ENCODE measurements at regions not wholly inside any gene's neighbourhood (a gene's known extent, or its start where the extent isn't known, plus 50 kb on each side); places are given as distances from the start of the nearest gene placed in this dataset.
A peak's percentile ranks its signal among the peaks of the same experiment; 100 is the strongest.

DNA sequence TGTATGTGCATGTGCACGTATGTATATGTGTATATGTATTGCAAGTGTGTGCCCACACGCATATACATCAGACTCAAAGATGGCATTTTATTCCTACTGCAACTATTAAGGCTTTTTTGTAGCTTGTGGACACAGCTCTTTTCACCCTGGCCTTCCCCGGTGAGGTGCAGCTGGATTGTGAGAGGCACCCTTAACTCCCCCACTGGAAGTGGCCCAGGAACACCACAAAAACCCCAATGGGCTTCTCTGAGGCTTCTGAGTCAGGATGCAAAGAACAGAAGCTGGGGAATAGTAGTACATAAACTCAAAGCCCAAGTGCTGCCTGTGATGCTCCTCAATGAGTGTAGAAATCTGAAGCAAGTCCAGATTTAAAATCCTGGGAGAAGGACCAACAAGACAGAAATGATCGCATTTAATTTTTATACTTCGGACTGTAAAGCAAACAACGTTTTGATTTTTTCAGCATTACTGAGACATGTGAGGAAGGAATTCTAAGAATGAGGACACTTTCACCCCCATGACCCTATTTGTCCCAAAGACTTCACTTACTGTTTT is 369.2 kb upstream of the MGMT start:
- peak in 1 of 2 donors; percentile 2 for DNase-seq (ENCODE audit: low spot score in 2 of 2)
- H3K4me3 ChIP-seq (ENCODE audit: low read depth, poor library complexity, severe bottlenecking), result no peak overlapping the region
- 82 to 84% methylated on average over 6 of the region's 6 CpGs for WGBS, 2 donors
- intact Hi-C loops (cut with DNase I; ENCODE audit: low total_unique reads), result no loop called here
- TF ChIP-seq POLR2A (IDR thresholded peaks at IDR 0.05), result no peak
- TF ChIP-seq, protein P1, sequence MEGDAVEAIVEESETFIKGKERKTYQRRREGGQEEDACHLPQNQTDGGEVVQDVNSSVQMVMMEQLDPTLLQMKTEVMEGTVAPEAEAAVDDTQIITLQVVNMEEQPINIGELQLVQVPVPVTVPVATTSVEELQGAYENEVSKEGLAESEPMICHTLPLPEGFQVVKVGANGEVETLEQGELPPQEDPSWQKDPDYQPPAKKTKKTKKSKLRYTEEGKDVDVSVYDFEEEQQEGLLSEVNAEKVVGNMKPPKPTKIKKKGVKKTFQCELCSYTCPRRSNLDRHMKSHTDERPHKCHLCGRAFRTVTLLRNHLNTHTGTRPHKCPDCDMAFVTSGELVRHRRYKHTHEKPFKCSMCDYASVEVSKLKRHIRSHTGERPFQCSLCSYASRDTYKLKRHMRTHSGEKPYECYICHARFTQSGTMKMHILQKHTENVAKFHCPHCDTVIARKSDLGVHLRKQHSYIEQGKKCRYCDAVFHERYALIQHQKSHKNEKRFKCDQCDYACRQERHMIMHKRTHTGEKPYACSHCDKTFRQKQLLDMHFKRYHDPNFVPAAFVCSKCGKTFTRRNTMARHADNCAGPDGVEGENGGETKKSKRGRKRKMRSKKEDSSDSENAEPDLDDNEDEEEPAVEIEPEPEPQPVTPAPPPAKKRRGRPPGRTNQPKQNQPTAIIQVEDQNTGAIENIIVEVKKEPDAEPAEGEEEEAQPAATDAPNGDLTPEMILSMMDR (IDR thresholded peaks at IDR 0.05), result no peak

DNA sequence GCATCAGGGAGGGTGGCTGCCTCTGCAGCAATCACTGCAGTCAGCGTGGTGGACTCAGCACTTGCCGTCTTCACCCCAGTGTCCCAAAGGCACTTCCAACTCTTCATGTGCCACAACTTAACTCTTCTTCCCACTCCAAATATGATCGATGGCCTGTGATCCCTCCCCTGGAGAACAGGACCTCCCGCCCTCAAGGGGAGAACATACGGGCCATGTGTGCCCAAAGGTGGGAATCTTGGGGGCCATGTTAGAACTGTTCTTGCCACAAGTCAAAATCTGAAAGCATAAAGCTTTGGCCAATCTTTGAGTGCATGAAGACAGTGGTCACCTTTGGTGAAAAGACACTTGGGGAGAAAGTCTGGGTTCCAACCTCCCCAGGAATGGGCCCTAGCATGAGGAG is 368.5 kb upstream of the MGMT start:
- WGBS, 2 donors, result 93 to 96% methylated on average over 5 of the region's 5 CpGs
- intact Hi-C loops (cut with DNase I; ENCODE audit: low total_unique reads), result no loop called here
- no peak for TF ChIP-seq POLR2A (IDR thresholded peaks at IDR 0.05)
- TF ChIP-seq, protein P1 (IDR thresholded peaks at IDR 0.05), result no peak

DNA sequence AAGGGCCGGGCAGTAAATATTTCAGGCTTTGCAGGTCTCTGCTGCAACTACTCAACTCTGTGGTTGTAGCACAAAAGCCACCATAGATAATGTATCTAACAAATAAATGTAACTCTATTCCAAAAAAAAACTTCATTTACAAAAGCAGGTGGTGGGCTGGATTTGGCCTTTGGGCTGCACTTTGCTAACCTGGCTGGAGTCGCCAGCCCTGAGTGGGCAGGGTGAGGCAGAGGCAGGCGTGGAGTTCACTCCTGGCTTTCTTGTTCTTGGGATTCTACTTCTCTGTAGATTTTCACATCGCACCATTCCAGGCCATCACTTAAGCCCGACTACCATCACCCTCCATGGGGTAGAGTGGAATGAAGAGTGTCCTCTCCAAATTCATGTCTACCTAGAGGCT is 367.6 kb upstream of the MGMT start:
- peak in 1 of 2 donors; percentile 53 for DNase-seq (ENCODE audit: low spot score in 2 of 2)
- H3K4me3 ChIP-seq (ENCODE audit: low read depth, poor library complexity, severe bottlenecking), result no peak overlapping the region
- intact Hi-C loops (cut with DNase I; ENCODE audit: low total_unique reads), result no loop called here
- TF ChIP-seq, protein P1 (IDR thresholded peaks at IDR 0.05), result no peak
- no peak for TF ChIP-seq POLR2A (IDR thresholded peaks at IDR 0.05)
- WGBS, 2 donors, result 97% methylated on average over 5 of the region's 5 CpGs

More for the DNA sequence above, 368.5 kb upstream of the MGMT start:
- DNase-seq (ENCODE audit: low spot score in 2 of 2), result peak in 1 of 2 donors; percentile 52
- H3K4me3 ChIP-seq (ENCODE audit: low read depth, poor library complexity, severe bottlenecking), result no peak overlapping the region

- intact Hi-C loops (cut with DNase I; ENCODE audit: low total_unique reads), result no loop called here
- TF ChIP-seq, protein P1 (IDR thresholded peaks at IDR 0.05), result no peak
- TF ChIP-seq POLR2A (IDR thresholded peaks at IDR 0.05), result no peak
- DNase-seq (ENCODE audit: low spot score in 2 of 2), result peak in 1 of 2 donors; percentile 46
- 94 to 95% methylated on average over 7 of the region's 7 CpGs for WGBS, 2 donors
- H3K4me3 ChIP-seq (ENCODE audit: low read depth, poor library complexity, severe bottlenecking), result no peak overlapping the region
Measured at GRCh38 chr10:129099992-129100391, 367.0 kb upstream of the MGMT start.

- 81 to 83% methylated on average over 10 of the region's 10 CpGs for whole genome bisulfite sequencing, 2 donors
- no peak overlapping the region for H3K4me3 ChIP-seq (ENCODE audit: low read depth, poor library complexity, severe bottlenecking)
- peak; percentile 10 to 77 for DNase-seq (ENCODE audit: low spot score in 2 of 2)
- TF ChIP-seq, protein P1 (IDR thresholded peaks at IDR 0.05), result no peak
- TF ChIP-seq POLR2A (IDR thresholded peaks at IDR 0.05), result no peak
- intact Hi-C loops (cut with DNase I; ENCODE audit: low total_unique reads), result no loop called here
Measured at GRCh38 chr10:129101232-129101980, 365.6 kb upstream of the MGMT start.

Measured in lower leg skin (tissue), 4 donors.